ENCODE measurements at regions not wholly inside any gene's neighbourhood (a gene's known extent, or its start where the extent isn't known, plus 50 kb on each side); places are given as distances from the start of the nearest gene placed in this dataset.
"Not testable (repeated sequence)": the region's sequence is repeated elsewhere in the genome, so short reads cannot be mapped to it uniquely, and the experiment has no call there.

- DNase-seq (ENCODE audit: low read depth in 3 of 3, low spot score in 1 of 3), result no peak
Measured at GRCh38 chr14:34103176-34103575, 152.3 kb upstream of the EGLN3 start.

- DNase-seq (ENCODE audit: low read depth in 3 of 3, low spot score in 1 of 3), result no peak
Measured at GRCh38 chr14:34099635-34100034, 148.8 kb upstream of the EGLN3 start.

- DNase-seq (ENCODE audit: low read depth in 3 of 3, low spot score in 1 of 3), result no peak
Measured at GRCh38 chr14:34098985-34099349, 148.1 kb upstream of the EGLN3 start.

DNA sequence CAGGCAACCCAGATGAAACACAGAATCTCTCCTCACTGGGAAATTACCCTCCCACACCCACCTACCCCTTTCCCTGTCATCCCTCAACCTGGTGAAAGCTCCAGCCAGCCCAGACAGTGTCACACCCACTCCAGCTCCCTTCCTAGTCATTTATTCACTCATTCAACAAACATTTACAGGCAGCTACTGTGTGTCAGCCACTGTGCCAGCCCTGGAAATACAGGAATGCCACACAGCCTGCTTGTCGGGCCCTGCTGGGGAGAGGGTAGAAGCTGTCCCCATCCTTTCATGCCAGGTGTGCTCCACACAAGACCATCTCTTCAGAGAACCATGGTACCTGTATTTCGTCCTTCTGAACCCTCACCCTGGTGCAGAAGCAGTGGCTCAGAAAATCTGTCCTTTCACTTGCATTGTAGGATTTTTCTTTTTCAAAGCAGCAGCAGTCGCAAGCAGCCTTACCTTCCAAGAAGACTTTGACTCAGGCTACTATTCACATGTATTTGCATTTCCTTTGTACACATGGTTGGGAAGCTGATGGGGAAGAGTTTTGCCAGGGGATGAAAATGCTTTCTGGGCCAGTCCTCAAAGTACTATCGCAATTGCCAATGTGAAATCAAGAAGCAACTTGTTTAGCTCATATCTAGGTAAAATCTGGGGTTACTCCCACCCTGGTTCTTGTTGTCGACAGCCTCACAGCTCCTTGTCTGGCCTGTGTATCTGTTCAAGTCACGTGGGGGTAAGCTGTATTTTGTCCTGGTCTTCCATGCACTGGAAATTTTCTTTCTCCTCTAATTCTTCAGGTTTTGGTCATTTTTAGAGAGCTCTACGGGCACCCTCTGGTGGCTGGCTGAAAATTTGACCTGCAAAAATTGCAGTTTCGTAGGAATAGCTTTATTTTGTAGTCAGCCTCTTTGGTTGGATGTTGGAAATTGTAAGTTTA, 147.4 kb upstream of the EGLN3 start:
- DNase-seq (ENCODE audit: low read depth in 3 of 3, low spot score in 1 of 3), result no peak

DNA sequence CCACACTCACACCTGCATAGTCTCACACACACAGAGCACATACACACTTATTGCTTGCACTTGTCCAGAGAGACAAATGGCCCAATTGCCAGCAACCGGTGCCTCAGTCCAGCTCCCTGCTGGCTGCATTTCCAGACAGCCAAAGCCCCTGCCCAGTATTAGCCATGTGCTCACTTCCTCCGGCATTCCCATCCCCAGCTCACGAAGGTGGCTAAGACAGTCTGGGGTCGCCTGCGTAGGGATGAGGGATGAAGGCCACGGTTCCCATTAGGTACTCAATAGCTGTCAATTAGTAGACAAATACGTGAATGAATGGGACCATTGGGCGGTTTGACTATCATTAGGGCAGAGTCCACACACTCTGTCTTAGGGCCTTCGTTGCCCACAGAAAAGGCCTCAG, 146.8 kb upstream of the EGLN3 start:
- no peak for DNase-seq (ENCODE audit: low read depth in 3 of 3, low spot score in 1 of 3)

DNA sequence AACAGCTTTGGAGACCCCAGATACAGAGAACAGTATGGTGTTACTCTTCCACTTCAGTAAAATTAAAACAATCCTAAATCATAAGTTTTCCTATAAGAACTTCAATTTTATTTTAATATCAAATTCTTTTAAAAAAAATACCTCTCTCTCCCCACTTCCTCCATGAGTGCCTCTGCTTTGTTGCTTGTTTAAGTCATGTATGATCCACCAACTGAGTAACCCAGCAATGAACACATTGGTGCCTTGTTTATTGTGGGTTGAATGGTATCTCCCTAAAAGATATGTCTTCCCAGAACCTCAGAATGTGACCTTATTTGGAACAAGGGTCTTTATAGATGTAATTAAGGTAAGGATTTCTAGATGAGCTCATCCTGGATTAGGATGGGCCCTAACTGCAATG, 143.5 kb upstream of the EGLN3 start:
- no peak for DNase-seq (ENCODE audit: low read depth in 3 of 3, low spot score in 1 of 3)

DNA sequence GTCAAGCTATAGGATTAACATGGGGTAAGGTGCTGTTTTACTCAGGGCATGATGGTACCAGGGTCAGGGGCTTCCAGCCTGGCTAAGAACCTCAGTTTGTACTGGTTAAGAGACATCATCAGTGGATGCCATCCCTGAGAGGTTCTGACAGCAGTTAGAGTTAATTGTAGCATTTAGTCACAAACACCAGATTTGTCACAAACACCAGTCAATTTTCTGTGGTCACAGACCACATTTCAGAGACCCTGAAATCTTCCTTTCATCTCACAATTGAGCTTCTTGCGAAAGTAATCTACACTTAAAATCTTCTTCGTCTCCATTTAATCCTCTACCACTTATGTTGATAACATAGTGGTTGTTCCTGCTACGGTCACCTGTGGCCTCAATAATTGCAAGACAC, 143.0 kb upstream of the EGLN3 start:
- DNase-seq (ENCODE audit: low read depth in 3 of 3, low spot score in 1 of 3), result no peak

- DNase-seq (ENCODE audit: low read depth in 3 of 3, low spot score in 1 of 3), result no peak
Measured at GRCh38 chr14:34090451-34090850, 139.6 kb upstream of the EGLN3 start.

DNA sequence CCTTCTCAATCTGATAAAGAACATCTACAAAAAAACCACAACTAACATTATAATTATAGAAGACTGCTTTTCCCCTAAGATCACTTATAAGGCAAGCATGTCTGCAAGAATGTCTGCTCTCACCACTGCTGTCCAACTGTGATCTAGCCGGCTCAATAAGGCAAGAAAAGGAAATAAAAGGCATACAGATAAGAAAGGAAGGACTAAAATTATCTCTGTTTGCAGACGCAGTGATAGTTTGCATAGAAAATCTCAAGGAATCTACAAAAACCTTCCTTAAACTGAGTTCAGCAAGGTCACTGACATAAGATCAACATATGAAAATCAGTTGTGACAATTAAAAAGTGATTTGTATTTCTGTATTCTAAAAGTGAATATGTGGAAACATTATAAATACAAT, 138.0 kb upstream of the EGLN3 start:
- no peak for DNase-seq (ENCODE audit: low read depth in 3 of 3, low spot score in 1 of 3)

- no peak for DNase-seq (ENCODE audit: low read depth in 3 of 3, low spot score in 1 of 3)
Measured at GRCh38 chr14:34087571-34087970, 136.7 kb upstream of the EGLN3 start.

DNA sequence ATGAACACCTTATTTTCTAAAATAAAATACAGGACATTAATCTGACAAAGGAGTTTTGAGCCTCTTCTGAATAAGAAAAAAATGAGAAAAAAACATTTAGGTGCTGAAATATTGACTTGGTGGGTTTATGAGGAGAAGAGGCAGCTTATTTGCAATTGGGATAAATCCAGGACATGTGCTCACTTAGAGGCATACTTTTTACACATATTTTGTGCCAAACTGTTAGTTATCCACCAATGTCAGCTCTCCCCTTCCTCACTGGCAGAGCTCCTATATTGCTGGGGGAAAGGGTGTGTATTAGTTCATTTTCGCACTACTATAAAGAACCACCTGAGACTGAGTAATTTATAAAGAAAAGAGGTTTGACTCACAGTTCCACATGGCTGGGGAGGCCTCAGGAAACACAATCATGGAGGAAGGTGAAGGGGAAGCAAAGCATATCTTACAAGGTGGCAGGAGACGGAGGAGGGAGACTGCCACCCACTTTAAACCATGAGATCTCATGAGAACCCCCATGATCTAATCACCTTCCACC, 135.4 kb upstream of the EGLN3 start:
- DNase-seq (ENCODE audit: low read depth in 3 of 3, low spot score in 1 of 3), result no peak

GRCh38 chr14:34085695-34086094, 134.8 kb upstream of the EGLN3 start:
- DNase-seq (ENCODE audit: low read depth in 3 of 3, low spot score in 1 of 3), result no peak

GRCh38 chr14:34081576-34082136, 130.8 kb upstream of the EGLN3 start:
- no peak for DNase-seq (ENCODE audit: low read depth in 3 of 3, low spot score in 1 of 3)

GRCh38 chr14:34081101-34081575, 130.3 kb upstream of the EGLN3 start:
- DNase-seq (ENCODE audit: low read depth in 3 of 3, low spot score in 1 of 3), result no peak

- DNase-seq (ENCODE audit: low read depth in 3 of 3, low spot score in 1 of 3), result not testable (repeated sequence)
Measured at GRCh38 chr14:34079643-34080042, 128.8 kb upstream of the EGLN3 start.

GRCh38 chr14:34078117-34078743, 127.4 kb upstream of the EGLN3 start:
- no peak for DNase-seq (ENCODE audit: low read depth in 3 of 3, low spot score in 1 of 3)

DNA sequence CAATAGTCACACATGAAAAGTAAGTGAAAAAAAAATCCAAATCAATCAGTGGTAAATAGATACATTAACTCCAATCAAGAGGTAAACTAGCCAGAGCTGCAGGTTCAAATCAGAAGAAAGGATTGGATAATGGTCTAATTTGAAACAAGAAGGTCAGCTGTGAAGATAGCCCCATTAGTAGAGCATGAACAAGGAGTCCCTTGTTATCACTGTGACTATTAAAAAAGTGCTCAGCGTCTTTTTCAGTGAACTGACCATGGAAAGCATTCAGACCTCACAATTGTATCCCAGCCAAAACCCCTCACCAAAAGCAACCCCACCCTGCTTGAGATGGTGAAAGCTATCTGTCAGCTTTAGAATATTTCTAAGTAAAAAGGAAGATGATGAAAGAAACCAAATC, 125.0 kb upstream of the EGLN3 start:
- no peak for DNase-seq (ENCODE audit: low read depth in 3 of 3, low spot score in 1 of 3)

- DNase-seq (ENCODE audit: low read depth in 3 of 3, low spot score in 1 of 3), result no peak
Measured at GRCh38 chr14:34075042-34075744, 124.3 kb upstream of the EGLN3 start.

- no peak for DNase-seq (ENCODE audit: low read depth in 3 of 3, low spot score in 1 of 3)
Measured at GRCh38 chr14:34072921-34073320, 122.0 kb upstream of the EGLN3 start.

DNA sequence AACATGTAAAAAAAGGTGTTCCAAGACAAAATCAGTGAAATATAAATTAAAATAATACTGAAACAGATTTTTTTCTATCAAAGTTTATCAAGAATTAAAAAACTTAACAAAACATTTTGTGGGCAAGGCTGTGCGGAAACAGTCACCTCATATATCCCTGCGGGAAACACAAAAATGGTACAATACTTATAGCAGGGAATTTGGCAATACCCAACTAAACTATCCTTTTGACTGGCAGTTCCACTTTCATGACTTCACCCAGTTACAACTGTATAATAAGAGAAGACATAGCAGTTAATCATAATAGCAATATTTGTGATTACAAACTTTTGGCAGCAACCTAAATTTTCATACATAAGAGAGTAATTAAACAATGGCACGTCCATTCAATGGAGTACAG, 121.5 kb upstream of the EGLN3 start:
- DNase-seq (ENCODE audit: low read depth in 3 of 3, low spot score in 1 of 3), result no peak

- no peak for DNase-seq (ENCODE audit: low read depth in 3 of 3, low spot score in 1 of 3)
Measured at GRCh38 chr14:34070917-34071407, 120.1 kb upstream of the EGLN3 start.
